ENCODE measurements at regions not wholly inside any gene's neighbourhood (a gene's known extent, or its start where the extent isn't known, plus 50 kb on each side); places are given as distances from the start of the nearest gene placed in this dataset.

DNA sequence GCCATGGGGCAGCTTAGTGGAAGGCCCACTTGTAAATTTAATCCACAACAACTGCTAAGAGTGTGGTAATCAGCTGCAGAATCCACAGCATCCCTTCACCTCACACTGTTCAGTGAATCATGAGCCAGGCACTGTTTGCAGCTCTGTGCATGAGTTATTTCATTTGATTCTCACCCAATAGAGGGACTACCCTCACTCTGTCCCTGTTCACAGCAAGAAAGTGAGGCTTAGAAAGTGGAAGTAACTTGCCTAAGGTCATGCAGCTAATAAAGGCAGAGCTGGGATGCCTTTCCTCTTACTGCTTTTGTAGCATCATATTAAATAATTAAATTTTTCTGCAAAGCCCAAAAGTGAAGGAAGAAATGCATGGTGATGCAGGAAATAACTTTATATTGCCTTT, 346.5 kb upstream of the PLD5 start:
- TF ChIP-seq POLR2A (IDR thresholded peaks at IDR 0.05) (no peak), CTCF (IDR thresholded peaks at IDR 0.05 in 8 of 11, conservative IDR thresholded peaks at IDR 0.05 in 3 of 11) (no peak), POLR2AphosphoS5 (IDR thresholded peaks at IDR 0.05) (no peak)

Measured in spleen (tissue), 7 donors.